ENCODE measurements at regions not wholly inside any gene's neighbourhood (a gene's known extent, or its start where the extent isn't known, plus 50 kb on each side); places are given as distances from the start of the nearest gene placed in this dataset.

- TF ChIP-seq CTCF (conservative IDR thresholded peaks at IDR 0.05; ENCODE audit: low read depth, low read length) (no peak), EZH2phosphoT487 (IDR thresholded peaks at IDR 0.05; ENCODE audit: borderline replicate concordance, low read length) (no peak)
Observed at GRCh38 chr4:112775801-112776200, 138.9 kb downstream of the LARP7 start.

All from PC-3 (cell line).